HG03108 (cell line): ENCODE measurements at regions not wholly inside any gene's neighbourhood (a gene's known extent, or its start where the extent isn't known, plus 50 kb on each side); places are given as distances from the start of the nearest gene placed in this dataset.
"Not testable (repeated sequence)": the region's sequence is repeated elsewhere in the genome, so short reads cannot be mapped to it uniquely, and the experiment has no call there.

Experiments used
- ATAC-seq: cut with Tn5 transposase; IDR thresholded peaks from one replicate; pipeline ENCODE4 v1.9.1; 2021; ENCODE audit warnings: moderate library complexity; ENCODE audit not compliant: unreplicated experiment

DNA sequence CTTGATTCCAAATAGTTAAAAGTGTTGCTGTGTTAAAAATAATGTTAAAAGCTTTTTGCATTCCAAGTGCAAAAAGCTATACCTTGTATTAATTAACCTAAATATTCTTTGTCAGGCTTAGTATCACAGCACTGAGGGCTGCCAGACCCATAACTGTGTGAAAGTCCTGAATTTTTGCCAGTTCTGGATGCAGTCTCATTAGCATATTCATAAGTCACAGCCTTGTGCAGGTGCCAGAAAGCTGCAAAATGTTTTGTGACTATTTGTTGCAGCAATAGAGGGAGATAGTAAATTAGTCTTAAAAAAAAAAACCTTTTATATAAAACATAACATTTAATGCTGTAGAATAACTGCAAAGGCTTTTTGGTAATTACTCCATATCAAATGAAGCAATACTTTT, 56.6 kb downstream of the SLITRK1 start:
- no peak for ATAC-seq

DNA sequence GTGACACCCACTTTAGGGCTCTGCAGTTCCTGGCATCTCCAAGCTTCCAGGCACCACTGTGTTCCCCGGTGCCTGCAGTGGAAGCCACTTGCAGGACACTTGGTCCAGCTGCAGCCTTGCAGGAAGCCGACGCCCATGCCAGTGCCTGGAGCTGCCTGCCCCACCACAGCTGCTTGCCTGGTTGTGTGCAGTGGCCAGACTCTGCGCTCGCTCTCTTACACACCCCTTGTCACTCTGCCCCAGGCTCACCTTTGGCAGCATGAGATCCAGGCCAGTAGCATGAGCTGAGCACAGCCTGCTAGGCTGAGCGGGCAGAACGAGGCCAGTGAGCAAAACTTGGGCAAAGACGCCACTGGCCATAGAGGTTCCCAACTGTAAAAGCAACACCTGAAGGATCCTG, 57.7 kb downstream of the SLITRK1 start:
- ATAC-seq: no peak

- ATAC-seq: no peak
Measured at GRCh38 chr13:83824120-83824519, 58.2 kb downstream of the SLITRK1 start.

DNA sequence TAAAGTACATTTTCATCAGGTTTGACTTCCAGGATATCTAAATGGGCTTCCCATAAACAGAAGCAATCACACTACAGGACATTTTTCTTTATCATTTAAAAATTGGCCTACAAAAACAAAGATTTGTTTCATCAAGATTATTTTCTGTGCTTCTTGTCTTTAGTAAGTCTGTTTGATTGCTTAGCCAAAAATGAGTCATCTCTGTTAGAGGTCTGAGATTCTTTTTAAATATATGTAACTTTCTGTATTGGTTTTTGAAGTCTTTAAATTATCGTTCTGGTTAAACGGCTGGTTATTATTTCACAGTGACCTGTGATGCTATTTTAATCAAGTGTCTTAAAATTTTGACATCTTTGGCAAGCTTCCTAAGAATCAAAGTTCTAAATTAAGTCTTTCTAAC, 62.7 kb downstream of the SLITRK1 start:
- no peak for ATAC-seq

DNA sequence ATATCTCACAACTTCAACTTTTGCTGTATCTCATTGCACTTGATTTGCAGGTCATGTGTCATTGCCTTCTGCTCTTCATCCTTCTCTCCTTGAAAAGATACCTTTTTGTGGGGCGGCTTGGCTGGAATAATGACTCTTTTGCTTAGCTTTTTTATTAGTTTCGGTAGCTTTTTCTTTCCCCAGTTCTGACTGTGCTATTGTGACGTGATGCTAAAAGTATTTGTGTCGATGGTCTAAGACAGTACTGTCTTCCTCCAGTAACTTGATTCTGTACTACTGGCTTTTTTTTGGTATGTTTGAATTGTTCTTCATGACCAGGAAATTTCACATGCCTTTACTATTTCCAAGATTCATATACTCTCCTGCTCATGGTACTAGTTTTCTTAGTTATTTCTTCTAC, 63.1 kb downstream of the SLITRK1 start:
- no peak for ATAC-seq

DNA sequence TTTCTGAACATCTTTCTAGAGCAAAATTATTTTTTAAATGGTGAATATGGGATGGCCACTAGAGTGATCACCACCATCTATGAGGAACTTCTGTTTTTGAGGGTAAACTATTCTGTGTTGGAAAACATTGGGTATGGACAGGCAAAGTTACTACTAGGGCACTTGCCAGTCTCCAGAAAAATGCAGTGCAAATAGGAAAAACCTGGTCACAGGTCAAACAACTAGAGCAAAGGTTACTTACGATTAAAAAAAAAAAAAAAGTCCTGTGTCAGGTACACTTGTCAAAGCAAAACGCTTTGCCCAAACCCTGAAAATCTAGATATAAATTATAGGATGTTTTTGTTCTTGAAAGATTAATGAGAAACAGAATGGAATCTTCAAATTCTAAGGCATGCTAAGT, 66.2 kb downstream of the SLITRK1 start:
- ATAC-seq: no peak

DNA sequence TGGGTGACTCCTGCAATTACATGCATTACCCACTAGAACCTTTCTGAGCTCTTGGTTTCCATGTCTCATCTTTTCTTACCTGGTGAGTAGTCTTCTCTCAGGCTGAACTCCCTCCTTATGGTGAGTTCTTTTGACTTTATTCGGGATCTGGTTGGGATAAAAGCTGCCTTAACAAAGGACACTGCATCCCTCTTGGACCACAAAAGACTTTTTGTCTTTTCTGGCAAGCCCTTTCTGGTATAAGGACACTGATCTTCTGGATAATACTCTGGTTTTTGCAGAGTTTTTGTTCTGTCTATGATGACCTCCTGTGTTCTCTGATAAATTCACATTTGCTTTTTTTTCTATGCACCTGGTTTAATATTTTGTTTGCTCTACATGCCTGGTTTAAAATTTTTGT, 66.7 kb downstream of the SLITRK1 start:
- ATAC-seq: no peak

GRCh38 chr13:83810136-83810535, 72.1 kb downstream of the SLITRK1 start:
- no peak for ATAC-seq

- ATAC-seq: no peak
Measured at GRCh38 chr13:83804356-83804962, 77.8 kb downstream of the SLITRK1 start.

DNA sequence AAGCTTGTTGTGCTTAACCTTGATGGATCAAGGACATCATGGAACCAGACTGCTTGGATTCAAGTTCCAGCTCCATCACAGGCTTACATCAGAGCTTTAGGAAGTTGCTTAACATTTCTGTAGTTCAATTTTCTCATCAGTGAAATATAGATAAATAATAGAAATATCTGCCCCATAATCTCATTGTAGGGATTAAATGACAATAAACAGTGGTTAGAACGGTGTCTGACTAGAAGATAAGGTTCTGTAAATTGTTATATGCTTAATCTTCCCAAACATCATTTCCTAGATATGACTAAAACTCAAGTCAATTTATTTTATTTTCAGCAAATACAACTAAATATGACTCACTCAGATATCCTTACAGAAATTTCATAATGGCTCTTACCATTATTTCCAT, 83.5 kb downstream of the SLITRK1 start:
- ATAC-seq: no peak

GRCh38 chr13:83796364-83796763, 85.9 kb downstream of the SLITRK1 start:
- no peak for ATAC-seq

DNA sequence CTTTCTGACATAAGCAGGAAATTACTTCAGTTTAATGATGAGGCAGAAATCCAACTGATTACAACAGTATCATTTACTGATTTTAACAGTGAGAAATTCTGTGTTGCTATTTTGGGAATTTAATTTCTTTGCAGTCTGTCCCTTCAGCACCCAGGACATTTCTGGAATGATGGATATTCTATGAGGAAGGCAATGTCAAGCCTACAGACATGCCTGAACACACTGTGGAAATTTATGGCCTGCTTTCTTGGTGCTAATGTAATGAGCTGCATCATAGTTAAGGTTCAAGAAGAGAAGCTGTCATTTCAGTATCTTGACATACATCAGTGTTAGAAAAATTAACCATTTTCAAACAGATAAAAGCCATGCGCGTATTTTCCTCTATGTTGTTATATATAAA, 87.7 kb downstream of the SLITRK1 start:
- ATAC-seq: no peak

DNA sequence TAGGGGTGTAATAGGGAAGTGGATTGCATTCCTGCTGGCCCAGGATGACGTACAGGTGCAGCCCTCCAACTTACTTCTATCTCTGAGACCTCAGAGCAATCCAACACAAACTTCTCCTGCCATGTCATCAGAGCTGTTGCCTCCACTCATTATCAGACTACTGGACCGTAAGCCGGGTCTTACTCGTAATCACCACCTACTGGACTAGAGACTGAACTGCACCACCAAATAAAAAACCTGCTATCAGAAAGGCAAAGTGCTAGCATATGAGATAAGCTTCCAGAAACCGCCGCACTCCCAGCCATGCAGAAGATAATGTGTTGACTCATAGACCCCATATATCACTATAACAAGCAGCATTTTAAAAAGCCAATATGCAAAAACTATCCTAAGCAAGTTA, 102.0 kb downstream of the SLITRK1 start:
- no peak for ATAC-seq

GRCh38 chr13:83773961-83774360, 108.3 kb downstream of the SLITRK1 start:
- ATAC-seq: no peak

DNA sequence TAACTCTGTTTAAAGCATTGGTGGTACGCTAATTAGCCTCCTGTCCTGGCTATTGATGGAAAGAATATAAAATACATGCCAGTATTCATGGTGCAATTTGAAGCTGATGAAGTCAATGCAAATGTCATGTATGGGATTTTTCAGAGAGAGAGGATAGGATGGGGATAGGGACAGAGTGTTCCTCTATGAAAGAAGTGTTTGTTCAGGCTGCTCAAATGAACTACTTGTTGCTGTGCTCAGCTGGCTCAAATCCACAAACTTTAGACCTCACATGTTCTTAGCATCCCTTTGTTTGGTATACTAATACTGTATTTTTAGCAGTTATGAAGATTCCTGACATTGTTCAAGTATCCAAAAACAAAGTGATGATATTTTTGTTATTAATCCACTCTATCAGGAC, 116.5 kb downstream of the SLITRK1 start:
- ATAC-seq: no peak

DNA sequence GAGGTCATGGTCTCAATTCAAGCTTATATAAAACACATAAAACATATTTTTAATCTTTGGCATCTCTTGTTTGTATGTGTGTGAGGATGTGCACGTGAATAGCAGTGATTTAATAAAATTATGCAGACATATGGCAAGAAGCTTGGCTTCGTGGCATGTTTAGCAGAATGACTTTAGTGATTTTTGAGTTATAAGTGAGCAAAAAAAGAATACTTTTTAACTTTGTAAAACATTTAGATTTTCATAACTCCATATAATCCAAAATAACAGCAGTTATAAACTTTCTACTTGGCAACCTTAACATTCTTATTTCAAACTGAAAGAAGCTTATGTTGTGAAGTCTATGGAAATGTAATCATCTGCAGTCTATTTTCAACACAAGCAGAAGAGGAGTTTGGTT, 120.6 kb downstream of the SLITRK1 start:
- ATAC-seq: no peak

GRCh38 chr13:83755210-83755609, 127.1 kb downstream of the SLITRK1 start:
- not testable (repeated sequence) for ATAC-seq

DNA sequence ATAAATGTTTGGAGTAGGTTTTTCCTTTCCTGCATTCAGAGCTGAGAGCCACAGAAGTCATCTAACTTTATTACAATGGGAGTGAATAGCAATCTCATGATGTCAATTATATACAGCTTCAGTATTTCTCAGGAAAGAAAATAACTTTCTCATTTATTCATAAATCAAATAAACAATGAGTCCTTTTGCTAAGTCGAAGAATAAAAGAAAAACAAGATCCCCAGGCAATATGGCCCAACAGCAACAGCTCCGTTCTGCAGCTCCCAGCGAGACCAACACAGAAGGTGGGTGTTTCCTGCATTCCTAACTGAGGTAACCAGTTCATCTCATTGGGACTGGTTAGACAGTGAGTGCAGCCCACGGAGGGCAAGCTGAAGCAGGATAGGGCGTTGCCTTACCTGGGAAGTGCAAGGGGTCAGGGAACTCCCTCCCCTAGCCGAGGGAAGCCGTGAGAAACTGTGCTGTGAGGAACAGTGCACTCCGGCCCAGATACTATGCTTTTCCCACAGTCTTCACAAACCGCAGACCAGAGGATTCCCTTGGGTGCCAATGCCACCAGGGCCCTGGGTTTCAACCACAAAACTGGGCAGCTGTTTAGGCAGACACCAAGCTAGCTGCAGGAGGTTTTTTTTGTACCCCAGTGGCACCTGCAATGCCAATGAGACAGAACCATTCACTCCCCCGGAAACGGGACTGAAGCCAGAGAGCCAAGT, 128.2 kb downstream of the SLITRK1 start:
- ATAC-seq: no peak

- no peak for ATAC-seq
Measured at GRCh38 chr13:83752141-83752540, 130.1 kb downstream of the SLITRK1 start.

DNA sequence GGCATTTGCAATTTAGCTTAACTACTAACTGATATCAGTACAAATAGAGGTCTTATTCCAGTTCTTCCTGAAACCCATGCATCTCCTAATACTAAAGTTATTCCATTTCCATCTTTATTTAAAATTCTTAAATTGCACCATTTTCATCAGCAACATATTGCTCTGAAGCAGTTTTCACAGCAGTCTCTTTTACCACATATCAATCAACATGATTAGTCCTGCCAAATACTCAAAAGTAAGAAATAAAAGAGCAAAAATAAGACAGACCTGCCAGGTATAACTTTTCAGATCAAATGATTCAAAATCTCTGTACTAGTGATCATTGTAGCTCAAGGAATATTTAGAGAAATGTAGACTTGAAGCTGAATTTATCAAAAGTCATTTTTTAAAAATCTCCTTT, 141.7 kb downstream of the SLITRK1 start:
- no peak for ATAC-seq

- ATAC-seq: no peak
Measured at GRCh38 chr13:83738407-83738806, 143.9 kb downstream of the SLITRK1 start.

DNA sequence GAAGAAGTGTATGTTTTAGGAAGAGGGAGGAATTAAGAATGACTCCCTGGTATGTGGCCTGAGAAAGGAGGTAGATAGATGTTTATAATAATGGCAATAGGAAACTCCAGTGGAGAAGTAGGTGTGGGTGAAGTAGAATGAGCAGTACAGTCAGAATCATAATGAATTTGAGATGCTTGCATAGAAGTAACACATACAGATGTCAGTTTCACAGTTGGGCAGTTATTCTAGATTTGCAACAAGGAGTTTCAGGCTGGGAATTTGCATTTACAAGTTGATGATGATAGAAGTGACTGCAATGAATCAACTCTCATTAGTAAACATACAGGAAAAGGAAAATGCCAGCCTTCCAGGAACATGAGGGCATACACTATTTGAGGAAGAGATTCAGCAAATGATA, 149.0 kb downstream of the SLITRK1 start:
- no peak for ATAC-seq

DNA sequence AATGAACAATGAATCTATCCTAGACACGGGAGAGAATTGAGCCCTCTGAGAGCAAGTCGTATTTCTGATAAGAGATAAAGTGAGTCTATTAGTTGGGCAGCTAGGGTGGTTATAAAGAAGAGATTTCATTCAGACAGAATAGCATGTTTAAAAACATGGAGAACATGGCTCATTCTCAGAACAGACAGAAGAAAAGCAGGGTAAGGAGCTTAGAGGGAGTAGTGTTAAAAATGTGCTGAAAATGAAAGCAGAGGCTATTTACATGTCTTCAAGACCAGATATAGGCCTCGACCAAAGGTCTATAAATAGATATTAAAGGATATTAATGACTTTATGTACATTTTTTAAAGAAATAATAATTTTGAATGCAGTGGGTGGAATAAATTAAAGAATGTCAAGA, 149.5 kb downstream of the SLITRK1 start:
- ATAC-seq: no peak
